Endothelial cell of umbilical vein (primary cell): ENCODE measurements at regions not wholly inside any gene's neighbourhood (a gene's known extent, or its start where the extent isn't known, plus 50 kb on each side); places are given as distances from the start of the nearest gene placed in this dataset.

Experiments
- BruUV-seq: library from RNA; stranded (reverse); fragments of 400-500 nt; replicated peaks from 2 replicates; lab custom pipeline; 2021; lab: Mats Ljungman, UMichigan
- CTCF ChIA-PET: fragments of 300-600, 350-600 bp; sonication (Branson Sonifier 250); formaldehyde crosslinking; loops from one replicate; lab custom pipeline; 2021; ENCODE audit warnings: antibody characterized with exemption, inconsistent platforms; lab: Charles Lee
- POLR2A ChIA-PET: fragments of 300-600, 350-600 bp; sonication (Branson Sonifier 250); formaldehyde crosslinking; loops from one replicate; lab custom pipeline; 2021; ENCODE audit warnings: antibody characterized with exemption, inconsistent platforms; lab: Charles Lee
- DNase-seq: peaks from one replicate; pipeline ENCODE4 v3.0.0-alpha.2; 2011; ENCODE audit warnings: low read depth, low spot score
- FAIRE-seq: peaks from 2 replicates; lab custom pipeline; 2011; peaks lifted over from hg19 to GRCh38; lab: Jason Lieb, UNC
- H2AFZ ChIP-seq: 2 replicates; pipeline ENCODE4 v1.6.0; 2012; ENCODE audit warnings: low read depth, low read length, control low read depth, inconsistent platforms
- H3K27ac ChIP-seq: 2 replicates; pipeline ENCODE4 v1.5.1; 2011; ENCODE audit warnings: low read depth, mild to moderate bottlenecking, control low read depth, low read length, moderate library complexity; ENCODE audit not compliant: insufficient read depth
- H3K27me3 ChIP-seq, 2 experiments: 2 replicates each; pipeline versions ENCODE4 v1.6.0 to v1.6.1; 2011; ENCODE audit warnings: low read length in 2 of 2, mixed read lengths in 1 of 2; ENCODE audit not compliant: control insufficient read depth in 2 of 2, insufficient read depth in 2 of 2
- H3K36me3 ChIP-seq, 2 experiments: 2 replicates in 1 of 2; 3 replicates in 1 of 2; pipeline ENCODE4 v1.5.1; 2011; ENCODE audit warnings: low read length in 2 of 2, mild to moderate bottlenecking in 1 of 2, moderate library complexity in 1 of 2; ENCODE audit not compliant: control insufficient read depth in 2 of 2, insufficient read depth in 2 of 2; ENCODE audit errors: extremely low read depth in 1 of 2
- H3K4me1 ChIP-seq: 3 replicates; pipeline ENCODE4 v1.5.1; 2011; ENCODE audit warnings: mild to moderate bottlenecking, low read length; ENCODE audit not compliant: control insufficient read depth, insufficient read depth; ENCODE audit errors: extremely low read depth
- H3K4me2 ChIP-seq: 2 replicates; pipeline ENCODE4 v1.6.1; 2011; ENCODE audit warnings: low read length, control low read depth, mixed read lengths; ENCODE audit not compliant: insufficient read depth
- H3K4me3 ChIP-seq, 3 experiments: fragments of 200-600 bp in 1 of 3; sonication (generic), shearing (Covaris generic) in 1 of 3; replicated peaks in 1 of 3; 2 replicates each; pipeline ENCODE4 v1.5.1; 2011 to 2016; ENCODE audit warnings: control low read depth in 3 of 3, low read length in 3 of 3, mild to moderate bottlenecking in 2 of 3, inconsistent platforms in 1 of 3, low read depth in 1 of 3, moderate library complexity in 1 of 3; ENCODE audit not compliant: insufficient read depth in 1 of 3
- H3K79me2 ChIP-seq: 2 replicates; pipeline ENCODE4 v1.6.0; 2012; ENCODE audit warnings: low read length, inconsistent platforms; ENCODE audit not compliant: control insufficient read depth, insufficient read depth
- H3K9ac ChIP-seq: replicated peaks from 2 replicates; pipeline ENCODE3; 2011; ENCODE audit warnings: low read length, control low read depth; ENCODE audit not compliant: insufficient read depth; ENCODE audit errors: extremely low read depth
- H3K9me1 ChIP-seq: replicated peaks from 3 replicates; pipeline ENCODE4 v1.6.0; 2011; ENCODE audit warnings: mild to moderate bottlenecking, low read length; ENCODE audit not compliant: control insufficient read depth, insufficient read depth; ENCODE audit errors: extremely low read depth
- H3K9me3 ChIP-seq: replicated peaks from 2 replicates; pipeline ENCODE4 v1.5.1; 2012; ENCODE audit warnings: low read length, inconsistent platforms; ENCODE audit not compliant: control insufficient read depth, insufficient read depth
- H4K20me1 ChIP-seq: replicated peaks from 2 replicates; pipeline ENCODE3; 2011; ENCODE audit warnings: mild to moderate bottlenecking, low read length; ENCODE audit not compliant: control insufficient read depth, insufficient read depth; ENCODE audit errors: extremely low read depth
- EZH2 ChIP-seq: IDR thresholded peaks from 2 replicates; pipeline ENCODE4 v1.6.1; 2012; ENCODE audit warnings: borderline replicate concordance, low read depth, mild to moderate bottlenecking, moderate library complexity, low read length, inconsistent platforms; ENCODE audit not compliant: severe bottlenecking
- FOS ChIP-seq: IDR thresholded peaks from 2 replicates; pipeline ENCODE4 v1.6.1; 2011; ENCODE audit warnings: mild to moderate bottlenecking, low read length, moderate library complexity, borderline replicate concordance; ENCODE audit not compliant: insufficient read depth
- GATA2 ChIP-seq: IDR thresholded peaks from 2 replicates; pipeline ENCODE4 v1.7.0; 2011; ENCODE audit warnings: low read depth, mild to moderate bottlenecking, moderate library complexity, mixed read lengths, low read length; ENCODE audit not compliant: insufficient read length, insufficient read depth
- JUN ChIP-seq: IDR thresholded peaks from 2 replicates; pipeline ENCODE4 v1.6.1; 2011; ENCODE audit warnings: borderline replicate concordance, low read depth; ENCODE audit not compliant: insufficient read length, insufficient read depth
- MYC ChIP-seq: IDR thresholded peaks from one replicate; pipeline ENCODE4 v1.6.1; 2011; ENCODE audit warnings: mild to moderate bottlenecking, low read depth, low read length
- POLR2A ChIP-seq: IDR thresholded peaks from 2 replicates; pipeline ENCODE4 v1.6.1; 2012; ENCODE audit warnings: low read depth, mild to moderate bottlenecking, control low read depth, low read length
- POLR2AphosphoS5 ChIP-seq: IDR thresholded peaks from 2 replicates; pipeline ENCODE4 v1.6.1; 2012; ENCODE audit warnings: low read depth, mild to moderate bottlenecking, control low read depth, low read length, moderate library complexity; ENCODE audit not compliant: insufficient read depth
- dilution Hi-C: fragments of 300-500 bp; cut with MboI; formaldehyde crosslinking; loops from one replicate; pipeline ENCODE4 v1.15.0; 2019; ENCODE audit warnings: low sequenced_read_pairs; ENCODE audit not compliant: extremely low pct_ligation_motif_present
- intact Hi-C: fragments of 100-400 bp; cut with micrococcal nuclease; formaldehyde crosslinking; loops from one replicate; pipeline ENCODE4 v1.10.0; 2022
- TF ChIP-seq, protein P1 (sequence below): IDR thresholded peaks from 2 replicates; pipeline ENCODE4 v1.6.1; 2011; ENCODE audit not compliant: insufficient read depth, insufficient read length
- TF ChIP-seq, protein P2 (sequence below), 2 donors: IDR thresholded peaks; 1 replicate in 1 of 2; 2 replicates in 1 of 2; pipeline ENCODE4 v1.5.1; 2011; ENCODE audit warnings: low read length in 2 of 2, mild to moderate bottlenecking in 2 of 2, moderate library complexity in 2 of 2, control low read depth in 1 of 2, inconsistent platforms in 1 of 2, low read depth in 1 of 2; ENCODE audit not compliant: insufficient read depth in 1 of 2; ENCODE audit errors: extremely low read depth in 1 of 2

DNA sequence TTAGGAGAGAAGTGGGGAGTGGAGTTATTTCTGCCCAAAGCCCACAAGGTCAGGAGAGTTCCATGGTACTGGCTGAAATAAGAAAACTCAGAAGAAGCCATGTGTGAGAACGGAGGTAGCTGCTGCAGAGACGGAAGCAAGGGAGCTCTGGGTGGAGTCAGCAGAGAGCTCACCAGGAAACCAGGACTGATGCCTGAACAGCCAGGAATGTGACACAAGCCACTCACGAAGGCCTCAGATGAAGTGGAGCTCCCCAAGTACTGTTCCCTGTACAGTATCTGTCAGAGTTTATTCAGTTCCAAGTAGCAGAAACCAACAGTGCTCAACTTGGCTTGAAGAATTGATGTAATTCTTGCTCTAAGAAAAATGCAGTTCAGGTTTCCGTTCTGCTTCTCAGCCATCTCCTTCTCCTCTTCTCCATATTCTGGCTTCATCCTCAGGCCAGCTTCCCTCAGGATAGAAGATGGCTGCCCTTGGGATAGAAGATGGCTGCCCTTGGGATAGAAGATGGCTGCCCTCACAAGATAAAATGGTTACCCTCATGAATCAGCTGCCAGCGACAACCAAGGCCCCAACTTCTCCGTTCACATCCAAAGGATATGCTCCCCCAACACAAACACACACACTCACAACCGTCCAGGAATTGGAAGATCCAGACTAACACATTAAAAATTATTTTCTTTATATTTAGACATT lies 117.4 kb upstream of the SH3BP4 start:
- DNase-seq: no peak

More for the DNA sequence above, 117.4 kb upstream of the SH3BP4 start:
- Histone ChIP-seq H3K9ac (no peak overlapping the region), H3K4me3 (no peak overlapping the region), H4K20me1 (no peaks in the 10 kb centered on the region), H3K9me3 (no peaks in the 10 kb centered on the region), H3K27ac (no peak overlapping the region), H3K9me1 (no peaks in the 10 kb centered on the region), H3K4me2 (no peak overlapping the region), H3K36me3 (no peaks in the 10 kb centered on the region), H3K27me3 (no peaks in the 10 kb centered on the region), H3K4me1 (peaks cover under 1% of the 10 kb centered on the region), H2AFZ (no peak overlapping the region), H3K79me2 (no peaks in the 10 kb centered on the region)
- intact Hi-C loops: no loop called here
- TF ChIP-seq POLR2A (no peak), EZH2 (no peak), GATA2 (no peak), MYC (no peak), FOS (no peak), POLR2AphosphoS5 (no peak), JUN (no peak)
- TF ChIP-seq, protein P1, sequence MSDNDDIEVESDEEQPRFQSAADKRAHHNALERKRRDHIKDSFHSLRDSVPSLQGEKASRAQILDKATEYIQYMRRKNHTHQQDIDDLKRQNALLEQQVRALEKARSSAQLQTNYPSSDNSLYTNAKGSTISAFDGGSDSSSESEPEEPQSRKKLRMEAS: no peak
- TF ChIP-seq, protein P2, sequence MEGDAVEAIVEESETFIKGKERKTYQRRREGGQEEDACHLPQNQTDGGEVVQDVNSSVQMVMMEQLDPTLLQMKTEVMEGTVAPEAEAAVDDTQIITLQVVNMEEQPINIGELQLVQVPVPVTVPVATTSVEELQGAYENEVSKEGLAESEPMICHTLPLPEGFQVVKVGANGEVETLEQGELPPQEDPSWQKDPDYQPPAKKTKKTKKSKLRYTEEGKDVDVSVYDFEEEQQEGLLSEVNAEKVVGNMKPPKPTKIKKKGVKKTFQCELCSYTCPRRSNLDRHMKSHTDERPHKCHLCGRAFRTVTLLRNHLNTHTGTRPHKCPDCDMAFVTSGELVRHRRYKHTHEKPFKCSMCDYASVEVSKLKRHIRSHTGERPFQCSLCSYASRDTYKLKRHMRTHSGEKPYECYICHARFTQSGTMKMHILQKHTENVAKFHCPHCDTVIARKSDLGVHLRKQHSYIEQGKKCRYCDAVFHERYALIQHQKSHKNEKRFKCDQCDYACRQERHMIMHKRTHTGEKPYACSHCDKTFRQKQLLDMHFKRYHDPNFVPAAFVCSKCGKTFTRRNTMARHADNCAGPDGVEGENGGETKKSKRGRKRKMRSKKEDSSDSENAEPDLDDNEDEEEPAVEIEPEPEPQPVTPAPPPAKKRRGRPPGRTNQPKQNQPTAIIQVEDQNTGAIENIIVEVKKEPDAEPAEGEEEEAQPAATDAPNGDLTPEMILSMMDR (IDR thresholded peaks at IDR 0.05; ENCODE audit: extremely low read depth in 1 of 2, insufficient read depth in 1 of 2, low read depth in 1 of 2, low read length in 2 of 2): no peak
- CTCF ChIA-PET: interaction anchor here (0.8 to 1.8 kb wide), 3 partner anchors 8 to 46 kb away, joined by 3 to 9 read pairs (median 3); no protein-coding TSS in a partner anchor
- dilution Hi-C loops: no loop called here
- FAIRE-seq: no peak
- POLR2A ChIA-PET: no interaction called here
- BruUV-seq: no TSS peak
